NCI-H2081 (cell line): ENCODE measurements at regions not wholly inside any gene's neighbourhood (a gene's known extent, or its start where the extent isn't known, plus 50 kb on each side); places are given as distances from the start of the nearest gene placed in this dataset.

Experiments
- DNase-seq, 2 experiments: peaks; one replicate each; lab custom pipeline; 2025; lab: John Stamatoyannopoulos, UW

- DNase-seq = no peak
Measured at GRCh38 chr11:37623778-37624177, 1025.7 kb upstream of the RAG2 start.

DNA sequence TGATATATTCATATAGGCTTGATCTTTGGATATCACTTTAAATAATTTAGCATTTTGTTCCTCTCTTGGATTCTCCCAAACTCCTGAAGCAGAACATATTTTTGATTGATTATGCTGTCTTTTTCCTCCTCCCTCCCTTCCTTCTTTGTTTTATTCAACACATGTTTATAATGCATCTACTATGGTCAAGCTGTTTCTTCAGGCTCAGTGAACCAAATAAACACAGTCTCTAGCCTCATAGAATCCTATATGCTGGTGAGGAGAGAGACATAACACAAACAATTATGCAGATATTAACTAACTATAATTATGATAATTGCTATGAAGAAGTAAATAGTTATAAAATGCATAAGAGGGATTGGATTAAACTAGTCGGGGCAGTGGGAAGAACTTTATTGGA, 1023.6 kb upstream of the RAG2 start:
- no peak for DNase-seq

DNA sequence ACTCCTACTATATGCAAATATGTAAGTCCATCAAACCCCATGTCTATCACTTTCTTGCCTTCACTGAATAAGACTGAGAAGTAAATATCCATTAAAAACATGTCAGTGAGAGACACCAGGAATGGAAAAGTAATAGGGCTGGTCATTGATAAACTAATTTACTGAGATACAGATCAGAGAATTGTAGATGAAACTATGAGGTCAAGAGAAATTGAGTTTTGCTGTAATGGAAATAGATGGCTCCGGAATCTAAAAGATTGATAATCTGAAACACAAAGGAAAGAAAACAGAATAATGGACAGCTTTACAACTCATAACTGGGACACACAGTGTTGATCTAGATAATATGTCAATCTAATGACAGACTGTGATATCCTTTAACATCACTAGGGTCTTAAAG, 1018.3 kb upstream of the RAG2 start:
- DNase-seq = no peak

DNA sequence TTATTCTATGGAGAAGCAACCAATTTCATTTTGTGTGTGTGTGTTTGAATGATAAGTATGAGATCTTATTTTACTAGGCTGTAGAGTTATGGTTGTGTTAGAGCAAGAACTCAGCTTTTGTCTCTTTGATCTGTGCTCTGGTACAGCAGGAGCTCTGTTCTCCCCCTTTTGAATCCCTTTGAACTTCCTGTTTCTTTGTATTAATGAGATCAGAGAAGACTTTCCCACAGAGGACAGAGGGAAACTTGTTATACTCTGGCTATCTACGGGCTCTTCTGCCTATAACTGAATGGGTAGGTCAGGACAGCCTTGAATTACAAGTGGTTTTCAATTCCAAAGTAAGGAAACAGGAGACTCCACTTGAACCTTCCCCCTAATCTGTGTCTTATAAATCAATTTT, 1015.0 kb upstream of the RAG2 start:
- no peak for DNase-seq

DNA sequence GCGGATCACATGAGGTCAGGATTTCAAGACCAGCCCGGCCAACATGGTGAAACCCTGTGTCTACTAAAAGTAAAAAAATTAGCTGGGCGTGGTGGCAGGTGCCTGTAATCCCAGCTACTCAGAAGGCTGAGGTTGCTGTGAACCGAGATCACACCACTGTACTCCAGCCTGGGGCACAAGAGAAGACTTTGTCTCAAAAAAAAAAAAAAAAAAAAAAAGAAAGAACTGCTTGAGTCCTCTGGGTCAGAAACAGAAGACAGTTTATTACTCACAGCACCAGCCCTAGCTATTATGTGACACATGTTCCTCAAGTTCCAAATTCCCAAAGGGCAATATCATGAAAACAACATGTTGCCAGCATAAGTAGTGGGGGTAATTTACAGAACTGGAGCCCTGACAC, 1014.1 kb upstream of the RAG2 start:
- DNase-seq = no peak

DNA sequence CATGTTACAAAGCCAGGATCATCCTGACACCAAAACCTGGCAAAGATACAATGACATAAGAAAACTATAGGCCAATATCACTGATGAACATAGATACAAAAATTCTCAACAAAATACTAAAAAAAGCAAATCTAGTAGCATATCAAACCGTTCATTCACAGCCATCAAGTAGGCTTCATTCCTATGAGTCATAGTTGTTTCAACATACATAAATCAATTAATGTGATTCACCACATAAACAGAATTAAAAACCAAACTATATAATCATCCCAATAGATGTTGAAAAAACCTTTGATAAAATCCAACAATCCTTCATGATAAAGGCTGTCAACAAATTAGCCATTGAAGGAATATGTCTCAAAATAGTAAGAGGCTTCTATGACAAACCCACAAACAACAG, 1007.2 kb upstream of the RAG2 start:
- DNase-seq = no peak

GRCh38 chr11:37598381-37598780, 1000.3 kb upstream of the RAG2 start:
- no peak for DNase-seq

DNA sequence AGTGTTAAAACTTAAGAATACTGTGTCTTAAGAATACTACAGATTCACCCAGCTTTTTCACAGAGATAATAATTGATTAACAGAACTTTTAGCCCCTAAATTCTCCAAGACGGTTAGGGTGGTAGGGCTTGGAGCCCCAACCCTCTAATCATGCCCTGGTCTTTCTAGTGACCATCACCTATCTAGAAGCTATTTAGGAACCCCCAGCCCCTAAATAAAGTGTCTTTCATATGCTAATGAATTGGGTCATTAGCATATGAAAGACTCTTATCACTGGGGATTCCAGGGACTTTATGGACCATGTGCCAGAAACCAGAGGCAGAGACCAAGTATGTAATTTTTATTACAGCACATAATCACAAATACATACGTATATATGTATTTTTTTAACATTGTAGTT, 999.7 kb upstream of the RAG2 start:
- no peak for DNase-seq

DNA sequence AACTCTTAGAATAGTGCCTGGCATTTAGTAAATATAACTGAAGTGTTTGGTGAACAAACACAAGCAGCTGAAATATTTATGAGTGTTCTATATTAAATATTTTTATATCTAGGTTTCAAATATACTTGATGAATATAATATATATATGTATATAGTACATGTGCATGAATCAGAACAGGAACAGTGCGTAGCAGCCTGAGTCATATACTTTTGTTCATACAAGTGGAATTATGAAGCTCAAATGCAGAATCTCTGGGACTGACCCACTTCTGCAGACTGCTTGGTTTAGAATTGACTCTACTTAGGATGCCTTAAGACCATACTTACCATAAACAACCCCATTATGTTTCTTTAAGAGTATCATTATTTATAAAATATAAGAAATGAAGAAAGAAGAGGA, 997.8 kb upstream of the RAG2 start:
- DNase-seq = no peak

DNA sequence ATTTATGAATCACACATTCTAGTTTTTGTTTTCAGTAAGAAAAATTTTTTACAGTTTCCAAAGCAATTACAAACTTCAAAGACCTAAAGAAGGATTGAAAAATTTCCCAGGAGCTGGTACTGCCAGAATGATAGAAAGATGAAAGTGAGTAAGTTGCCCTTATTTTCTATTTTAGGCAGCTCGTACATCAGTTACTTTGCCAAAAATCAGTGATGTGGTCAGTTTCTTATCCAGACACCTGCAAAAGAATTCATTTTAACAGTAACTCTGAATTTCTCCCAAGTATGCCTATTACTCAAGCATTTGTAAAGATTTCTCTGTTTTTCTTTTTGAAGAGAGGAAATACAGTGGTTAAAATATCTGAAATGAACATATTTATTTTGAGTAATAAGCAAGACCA, 976.3 kb upstream of the RAG2 start:
- no peak for DNase-seq

GRCh38 chr11:37572491-37573171, 974.6 kb upstream of the RAG2 start:
- no peak for DNase-seq

DNA sequence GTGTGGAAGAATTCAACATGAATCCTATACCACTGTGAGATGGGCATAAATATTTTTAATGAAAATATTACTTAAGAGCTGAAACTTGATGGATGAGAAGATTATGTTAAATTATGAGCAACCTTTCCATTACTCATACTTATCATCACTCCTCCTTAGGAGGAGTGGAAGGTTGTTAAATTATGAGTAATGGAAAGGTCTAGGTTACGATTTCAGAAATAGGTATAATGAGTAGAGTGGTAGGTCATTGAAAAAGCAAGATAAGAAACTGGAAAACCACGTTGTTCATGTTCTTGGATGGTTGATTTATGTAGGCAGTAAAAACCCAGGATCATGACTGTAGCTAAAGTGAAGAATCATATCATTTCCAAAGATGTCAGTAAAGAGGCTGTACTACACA, 973.2 kb upstream of the RAG2 start:
- DNase-seq = no peak

GRCh38 chr11:37560991-37561390, 963.0 kb upstream of the RAG2 start:
- DNase-seq = no peak

DNA sequence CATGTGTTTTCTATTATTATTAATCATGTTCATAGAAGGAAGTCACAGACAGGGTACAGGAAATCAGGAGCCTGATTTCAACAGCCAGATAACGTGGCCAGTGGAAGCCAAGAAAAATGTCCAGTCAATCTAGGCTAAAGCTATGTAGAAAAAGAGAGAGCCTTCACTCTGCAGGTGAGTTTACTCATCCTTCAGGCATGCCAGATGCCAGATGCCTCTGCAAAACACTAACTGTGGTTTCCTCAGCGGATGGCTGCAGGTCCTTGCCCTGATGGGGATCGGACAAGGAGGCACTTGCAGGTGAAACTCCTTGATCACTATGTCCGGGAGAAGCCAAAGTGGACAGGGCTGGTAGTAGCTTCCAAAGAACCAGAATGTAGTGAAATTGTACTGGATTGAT, 962.3 kb upstream of the RAG2 start:
- no peak for DNase-seq

DNA sequence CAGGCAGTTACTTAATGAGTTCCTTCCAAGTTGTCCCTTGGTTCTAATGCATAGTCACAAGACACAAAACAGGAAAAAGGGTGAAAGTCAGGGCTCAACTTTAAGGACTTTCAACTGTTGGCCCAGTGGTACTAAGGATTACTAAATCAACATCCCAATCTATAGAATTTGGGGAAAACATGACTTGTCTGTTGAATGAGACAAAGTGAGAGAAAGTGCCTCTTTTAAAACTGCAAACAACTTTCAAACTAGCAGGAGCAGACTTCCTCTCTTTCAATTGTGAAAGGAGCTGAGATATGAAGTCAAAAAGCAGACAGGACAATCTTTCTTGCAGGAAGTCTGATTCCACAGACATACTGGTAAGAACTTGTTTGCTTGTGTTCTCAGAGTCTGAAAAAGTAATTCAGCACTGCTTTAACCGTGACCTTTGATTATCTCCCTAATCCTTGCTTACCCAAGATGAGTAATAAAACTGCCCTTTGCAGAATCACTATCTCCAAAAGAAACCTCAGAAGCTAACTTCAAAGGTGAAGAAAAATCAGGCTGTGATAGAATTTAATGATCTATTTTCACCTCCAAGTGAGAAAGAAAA, 960.7 kb upstream of the RAG2 start:
- no peak for DNase-seq

DNA sequence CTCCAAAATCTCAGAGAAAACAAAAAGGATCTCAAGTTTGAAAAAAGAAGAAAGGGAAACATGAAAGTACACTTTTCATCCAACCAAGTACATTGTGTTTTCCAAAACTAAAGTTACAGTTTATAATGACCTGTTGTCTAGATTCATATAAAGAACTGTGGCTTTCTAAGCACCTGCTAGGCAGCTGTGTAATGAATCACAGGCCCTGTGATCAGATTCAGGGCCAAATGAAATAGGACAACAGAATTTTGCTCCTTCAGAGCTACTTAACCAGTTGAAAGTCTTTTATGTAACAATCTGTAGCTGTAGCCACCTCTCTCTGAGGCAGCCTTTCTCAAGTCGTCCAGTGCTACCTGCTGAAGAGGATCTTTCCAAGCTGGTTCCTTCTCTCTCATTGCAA, 960.0 kb upstream of the RAG2 start:
- no peak for DNase-seq

- DNase-seq = no peak
Measured at GRCh38 chr11:37552284-37552683, 954.2 kb upstream of the RAG2 start.

- DNase-seq = no peak
Measured at GRCh38 chr11:37544491-37544890, 946.5 kb upstream of the RAG2 start.

DNA sequence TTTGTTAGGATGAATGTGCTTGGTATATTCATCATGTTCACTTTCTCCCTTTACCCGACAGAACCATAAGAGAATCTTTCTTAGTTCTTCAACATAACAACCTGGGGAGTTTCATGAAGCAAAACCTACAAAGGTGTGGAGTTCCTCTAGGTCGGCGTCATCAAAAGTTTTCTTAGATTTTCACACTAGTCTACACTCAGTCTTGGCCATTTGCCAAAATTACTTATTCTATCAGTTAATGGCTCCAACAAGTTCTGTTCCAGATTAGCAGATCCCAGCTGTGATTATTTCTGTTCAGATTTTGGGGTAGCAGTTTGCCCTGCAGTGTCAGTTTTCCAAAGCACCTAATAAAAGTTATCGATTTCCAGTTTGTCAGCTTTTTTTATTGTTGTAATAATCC, 935.8 kb upstream of the RAG2 start:
- no peak for DNase-seq

GRCh38 chr11:37533087-37533486, 935.1 kb upstream of the RAG2 start:
- DNase-seq = no peak

GRCh38 chr11:37532271-37532670, 934.2 kb upstream of the RAG2 start:
- DNase-seq = no peak

- DNase-seq = no peak
Measured at GRCh38 chr11:37527545-37527944, 929.5 kb upstream of the RAG2 start.

GRCh38 chr11:37525336-37525735, 927.3 kb upstream of the RAG2 start:
- no peak for DNase-seq

GRCh38 chr11:37519781-37520180, 921.7 kb upstream of the RAG2 start:
- no peak for DNase-seq
